ENCODE measurements at regions not wholly inside any gene's neighbourhood (a gene's known extent, or its start where the extent isn't known, plus 50 kb on each side); places are given as distances from the start of the nearest gene placed in this dataset.
"Not testable (repeated sequence)": the region's sequence is repeated elsewhere in the genome, so short reads cannot be mapped to it uniquely, and the experiment has no call there.

- no peak for ATAC-seq
Measured at GRCh38 chr11:88061111-88061510, 114.1 kb downstream of the RAB38 start.

DNA sequence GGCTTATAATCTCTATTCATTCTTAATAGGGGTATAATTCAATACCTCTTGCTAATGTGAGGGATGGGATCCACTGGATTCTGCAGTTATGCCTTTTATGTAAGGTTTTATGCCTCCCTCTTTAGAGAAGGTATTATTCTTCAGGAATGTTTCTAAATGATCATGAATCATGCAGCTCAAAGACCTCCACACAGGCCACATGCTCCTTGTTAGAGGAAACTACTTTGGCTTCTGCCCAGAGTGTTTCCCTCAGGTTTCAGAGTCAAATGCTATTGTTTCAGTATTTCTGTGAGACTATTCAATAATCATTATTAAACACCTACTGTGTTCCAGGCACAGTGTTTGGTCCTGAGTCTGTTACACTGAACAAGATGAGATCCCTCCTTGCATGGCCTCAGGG, 115.9 kb downstream of the RAB38 start:
- ATAC-seq, result no peak

GRCh38 chr11:88051396-88051795, 123.8 kb downstream of the RAB38 start:
- ATAC-seq, result no peak

GRCh38 chr11:88050247-88050646, 125.0 kb downstream of the RAB38 start:
- ATAC-seq, result no peak

DNA sequence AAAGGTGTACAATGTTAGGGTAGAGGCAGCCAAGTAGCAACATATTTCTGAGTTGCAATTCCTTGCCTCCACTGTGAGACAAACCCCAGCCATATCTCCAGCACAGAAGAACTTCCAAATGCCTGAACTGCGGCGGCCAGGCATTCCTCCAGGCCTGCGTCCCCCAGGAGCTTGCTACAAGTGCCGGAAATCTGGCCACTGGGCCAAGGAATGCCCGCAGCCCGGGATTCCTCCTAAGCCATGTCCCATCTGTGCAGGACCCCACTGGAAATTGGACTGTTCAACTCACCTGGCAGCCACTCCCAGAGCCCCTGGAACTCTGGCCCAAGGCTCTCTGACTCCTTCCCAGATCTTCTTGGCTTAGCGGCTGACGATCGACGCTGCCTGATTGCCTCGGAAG, 130.0 kb downstream of the RAB38 start:
- ATAC-seq, result not testable (repeated sequence)

- not testable (repeated sequence) for ATAC-seq
Measured at GRCh38 chr11:88044658-88045057, 130.6 kb downstream of the RAB38 start.

- no peak for ATAC-seq
Measured at GRCh38 chr11:88043149-88043548, 132.1 kb downstream of the RAB38 start.

DNA sequence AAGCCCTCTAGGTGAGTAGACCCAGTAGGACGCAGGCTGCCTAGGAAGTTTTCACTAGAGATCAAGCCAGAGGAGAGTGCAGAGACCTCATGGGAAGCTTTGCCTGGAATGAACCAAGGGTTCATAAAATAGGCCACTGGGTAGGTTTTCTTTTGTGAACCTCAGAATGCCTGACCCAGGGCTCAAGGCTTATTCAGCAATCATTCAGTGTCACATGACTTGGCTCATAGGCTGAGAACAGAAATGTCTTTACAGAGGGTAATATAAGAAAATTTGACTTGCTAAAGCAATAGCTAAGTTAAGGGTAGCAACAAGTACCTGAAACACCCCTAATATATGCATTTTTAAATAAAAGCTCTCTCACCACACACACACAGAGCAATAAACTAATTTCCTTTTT, 132.6 kb downstream of the RAB38 start:
- ATAC-seq, result no peak

GRCh38 chr11:88042238-88042637, 133.0 kb downstream of the RAB38 start:
- no peak for ATAC-seq

- no peak for ATAC-seq
Measured at GRCh38 chr11:88041679-88042078, 133.6 kb downstream of the RAB38 start.

GRCh38 chr11:88040148-88040496, 135.1 kb downstream of the RAB38 start:
- ATAC-seq, result no peak

GRCh38 chr11:88039476-88040147, 135.6 kb downstream of the RAB38 start:
- peak; percentile 77 for ATAC-seq

- no peak for ATAC-seq
Measured at GRCh38 chr11:88038063-88038462, 137.2 kb downstream of the RAB38 start.

- ATAC-seq, result no peak
Measured at GRCh38 chr11:88036701-88037100, 138.5 kb downstream of the RAB38 start.

DNA sequence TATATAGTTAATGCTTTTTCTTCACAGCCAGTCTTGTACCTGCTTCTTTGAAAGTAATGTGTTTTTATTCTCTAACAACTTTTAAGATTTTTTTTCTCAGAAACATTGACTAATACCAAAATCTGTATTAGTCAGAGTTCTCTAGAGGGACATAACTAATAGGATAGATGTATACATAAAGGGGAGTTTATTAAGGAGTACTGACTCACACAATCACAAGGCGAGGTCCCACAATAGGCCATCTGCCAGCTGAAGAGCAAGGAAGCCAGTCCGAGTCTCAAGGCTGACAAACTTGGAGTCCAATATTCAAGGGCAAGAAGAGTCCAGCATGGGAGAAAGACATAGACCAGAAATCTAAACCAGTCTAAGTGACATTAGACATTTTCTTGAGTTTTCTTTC, 140.0 kb downstream of the RAB38 start:
- no peak for ATAC-seq

- no peak for ATAC-seq
Measured at GRCh38 chr11:88017666-88018065, 157.6 kb downstream of the RAB38 start.

DNA sequence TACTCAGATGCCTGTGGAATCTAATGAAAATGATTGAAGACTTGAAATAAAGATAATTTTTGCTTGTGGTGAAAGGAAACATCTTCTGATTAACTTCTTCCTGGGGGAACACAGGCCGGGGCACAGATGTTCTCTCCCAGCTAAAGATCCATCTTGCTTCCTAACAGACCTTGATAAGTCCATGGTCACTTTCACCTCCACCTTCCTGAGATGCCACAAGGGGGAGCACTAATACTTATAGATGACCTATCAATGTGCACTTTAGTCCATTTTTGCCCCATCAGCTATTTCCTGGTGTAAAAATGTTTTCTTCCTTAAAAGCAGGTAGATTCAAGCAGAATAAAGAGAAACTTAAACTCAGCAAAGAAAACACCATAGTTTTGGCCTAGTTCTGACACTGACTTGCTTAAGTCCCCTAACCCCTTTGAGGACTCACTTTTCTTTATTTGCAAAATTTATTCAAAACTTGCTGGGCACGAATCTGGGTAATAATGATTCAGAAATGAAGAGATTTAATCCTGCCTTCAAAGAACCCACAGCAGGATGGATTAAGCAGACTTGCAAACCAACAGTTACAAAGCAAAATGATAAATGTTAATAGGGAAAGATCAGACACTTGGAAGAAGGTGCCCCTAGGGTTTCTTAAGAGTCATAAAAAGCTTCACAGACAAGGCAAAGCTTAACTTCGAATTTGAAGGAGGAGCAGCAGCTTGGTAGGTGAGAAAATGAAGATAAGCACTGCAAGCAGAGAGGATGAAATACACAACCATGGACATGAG, 158.7 kb downstream of the RAB38 start:
- peak; percentile 89 for ATAC-seq

- no peak for ATAC-seq
Measured at GRCh38 chr11:88015170-88015569, 160.1 kb downstream of the RAB38 start.

GRCh38 chr11:88013508-88014065, 161.7 kb downstream of the RAB38 start:
- ATAC-seq, result no peak

GRCh38 chr11:88012456-88012855, 162.8 kb downstream of the RAB38 start:
- no peak for ATAC-seq

GRCh38 chr11:87976009-87976408, 199.2 kb downstream of the RAB38 start:
- no peak for ATAC-seq

DNA sequence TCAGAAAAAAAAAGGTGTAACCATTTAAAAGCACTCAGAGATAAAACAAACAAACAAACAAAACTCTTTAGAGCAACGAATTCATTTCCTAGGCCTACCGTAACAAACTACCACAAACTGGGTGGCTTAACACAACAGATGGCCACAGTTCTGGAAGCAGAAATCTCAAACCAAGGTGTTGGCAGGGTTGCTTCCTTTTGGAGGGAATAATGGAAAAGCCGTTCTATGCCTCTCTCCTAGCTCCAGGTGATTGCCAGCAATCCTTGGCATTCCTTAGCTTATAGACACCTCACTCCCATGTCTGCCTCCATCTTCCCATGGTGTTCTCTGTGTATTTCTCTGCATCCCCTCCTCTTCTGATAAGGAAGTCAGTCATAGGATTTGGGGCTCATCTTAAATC, 200.4 kb downstream of the RAB38 start:
- ATAC-seq, result no peak

DNA sequence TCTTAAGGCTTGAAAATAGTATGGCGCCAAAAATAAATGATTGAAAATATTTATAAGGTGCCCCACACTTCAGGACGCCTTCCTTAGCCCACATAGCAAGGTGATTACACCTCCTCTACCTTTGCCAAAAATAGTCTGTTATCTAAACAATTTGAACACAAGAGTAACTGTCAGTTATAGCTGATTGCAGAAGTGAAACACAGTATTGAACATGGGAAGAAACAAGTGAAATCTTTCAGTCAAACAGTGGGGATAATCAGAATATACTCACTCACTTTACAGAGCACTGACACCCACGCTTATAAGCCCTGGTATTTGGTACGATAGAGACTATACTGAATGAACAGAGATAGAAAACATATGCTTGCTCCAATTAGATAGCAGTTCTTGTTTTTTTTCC, 203.1 kb downstream of the RAB38 start:
- ATAC-seq, result no peak

GRCh38 chr11:87971354-87971753, 203.9 kb downstream of the RAB38 start:
- no peak for ATAC-seq

All from esophagus mucosa (tissue), 1 donor.